ENCODE measurements at regions not wholly inside any gene's neighbourhood (a gene's known extent, or its start where the extent isn't known, plus 50 kb on each side); places are given as distances from the start of the nearest gene placed in this dataset.

GRCh38 chr3:104101736-104102135 is 1265.0 kb upstream of the ALCAM start:
- no peak overlapping the region for H3K4me3 ChIP-seq (ENCODE audit: low read length)
- no peak for TF ChIP-seq ZNF274 (IDR thresholded peaks at IDR 0.05; ENCODE audit: low read depth, low read length)

GRCh38 chr3:104102386-104102785 is 1264.3 kb upstream of the ALCAM start:
- no peak overlapping the region for H3K4me3 ChIP-seq (ENCODE audit: low read length)
- no peak for TF ChIP-seq ZNF274 (IDR thresholded peaks at IDR 0.05; ENCODE audit: low read depth, low read length)

GRCh38 chr3:104106276-104106675 is 1260.4 kb upstream of the ALCAM start:
- H3K4me3 ChIP-seq (ENCODE audit: low read length), result no peak overlapping the region
- no peak for TF ChIP-seq ZNF274 (IDR thresholded peaks at IDR 0.05; ENCODE audit: low read depth, low read length)

- TF ChIP-seq ZNF274 (IDR thresholded peaks at IDR 0.05; ENCODE audit: low read depth, low read length), result no peak
These were observed 1258.2 kb upstream of the ALCAM start for GRCh38 chr3:104108522-104108921.

GRCh38 chr3:104126463-104126862 is 1240.2 kb upstream of the ALCAM start:
- no peak for TF ChIP-seq ZNF274 (IDR thresholded peaks at IDR 0.05; ENCODE audit: low read depth, low read length)
- no peak overlapping the region for H3K4me3 ChIP-seq (ENCODE audit: low read length)

More at GRCh38 chr3:104108522-104108921, 1258.2 kb upstream of the ALCAM start:
- no peak overlapping the region for H3K4me3 ChIP-seq (ENCODE audit: low read length)

GRCh38 chr3:104126864-104127553 is 1239.7 kb upstream of the ALCAM start:
- H3K4me3 ChIP-seq (ENCODE audit: low read length), result no peak overlapping the region
- TF ChIP-seq ZNF274 (IDR thresholded peaks at IDR 0.05; ENCODE audit: low read depth, low read length), result no peak

GRCh38 chr3:104127830-104128229 is 1238.9 kb upstream of the ALCAM start:
- no peak overlapping the region for H3K4me3 ChIP-seq (ENCODE audit: low read length)
- TF ChIP-seq ZNF274 (IDR thresholded peaks at IDR 0.05; ENCODE audit: low read depth, low read length), result no peak

- TF ChIP-seq ZNF274 (IDR thresholded peaks at IDR 0.05; ENCODE audit: low read depth, low read length), result no peak
- H3K4me3 ChIP-seq (ENCODE audit: low read length), result no peak overlapping the region
These were observed 1233.9 kb upstream of the ALCAM start for GRCh38 chr3:104132566-104133403.

- TF ChIP-seq ZNF274 (IDR thresholded peaks at IDR 0.05; ENCODE audit: low read depth, low read length), result no peak
- H3K4me3 ChIP-seq (ENCODE audit: low read length), result no peak overlapping the region
These were observed 1233.1 kb upstream of the ALCAM start for GRCh38 chr3:104133630-104134029.

GRCh38 chr3:104137116-104137515 is 1229.6 kb upstream of the ALCAM start:
- no peak overlapping the region for H3K4me3 ChIP-seq (ENCODE audit: low read length)
- TF ChIP-seq ZNF274 (IDR thresholded peaks at IDR 0.05; ENCODE audit: low read depth, low read length), result no peak

GRCh38 chr3:104145164-104145563 is 1221.5 kb upstream of the ALCAM start:
- TF ChIP-seq ZNF274 (IDR thresholded peaks at IDR 0.05; ENCODE audit: low read depth, low read length), result no peak
- no peak overlapping the region for H3K4me3 ChIP-seq (ENCODE audit: low read length)

- H3K4me3 ChIP-seq (ENCODE audit: low read length), result no peak overlapping the region
- no peak for TF ChIP-seq ZNF274 (IDR thresholded peaks at IDR 0.05; ENCODE audit: low read depth, low read length)
These were observed 1217.6 kb upstream of the ALCAM start for GRCh38 chr3:104149154-104149553.

- H3K4me3 ChIP-seq (ENCODE audit: low read length), result no peak overlapping the region
- no peak for TF ChIP-seq ZNF274 (IDR thresholded peaks at IDR 0.05; ENCODE audit: low read depth, low read length)
These were observed 1216.0 kb upstream of the ALCAM start for GRCh38 chr3:104150724-104151123.

GRCh38 chr3:104154896-104155295 is 1211.8 kb upstream of the ALCAM start:
- TF ChIP-seq ZNF274 (IDR thresholded peaks at IDR 0.05; ENCODE audit: low read depth, low read length), result no peak

GRCh38 chr3:104165866-104166265 is 1200.8 kb upstream of the ALCAM start:
- no peak overlapping the region for H3K4me3 ChIP-seq (ENCODE audit: low read length)
- TF ChIP-seq ZNF274 (IDR thresholded peaks at IDR 0.05; ENCODE audit: low read depth, low read length), result no peak

More at GRCh38 chr3:104154896-104155295, 1211.8 kb upstream of the ALCAM start:
- H3K4me3 ChIP-seq (ENCODE audit: low read length), result no peak overlapping the region

Measured in GM08714 (cell line).